CD4-positive, alpha-beta T cell (primary cell): ENCODE measurements at regions not wholly inside any gene's neighbourhood (a gene's known extent, or its start where the extent isn't known, plus 50 kb on each side); places are given as distances from the start of the nearest gene placed in this dataset.

Experiments used
- ATAC-seq: fragments of 200-7000 bp; cut with Tn5 transposase; one replicate; pipeline ENCODE4 v1.10.0; 2022; ENCODE audit warnings: mild to moderate bottlenecking; ENCODE audit not compliant: poor library complexity
- CTCF ChIA-PET: fragments of 350-600 bp; sonication (Branson Sonifier 250); formaldehyde crosslinking; loops from one replicate; lab custom pipeline; 2021; ENCODE audit warnings: antibody characterized with exemption, inconsistent platforms; lab: Charles Lee
- POLR2A ChIA-PET: fragments of 350-600 bp; sonication (Branson Sonifier 250); formaldehyde crosslinking; loops from one replicate; lab custom pipeline; 2021; ENCODE audit warnings: antibody characterized with exemption, inconsistent platforms; lab: Charles Lee
- DNase-seq, 14 experiments: peaks; one replicate each; pipeline ENCODE4 v3.0.0-alpha.2; 2013 to 2020; ENCODE audit warnings: mixed read lengths in 2 of 14
- H3K27ac ChIP-seq, 2 donors: one replicate each; pipeline versions ENCODE4 v1.5.1 to v1.7.0; 2013; ENCODE audit warnings: low read length in 2 of 2, low read depth in 1 of 2, mild to moderate bottlenecking in 1 of 2
- H3K27me3 ChIP-seq, 2 experiments: 1 replicate in 1 of 2; 2 replicates in 1 of 2; pipeline versions ENCODE4 v1.6.1 to v1.7.0; 2013; ENCODE audit warnings: low read length in 2 of 2, control low read depth in 1 of 2, mild to moderate bottlenecking in 1 of 2, moderate library complexity in 1 of 2; ENCODE audit not compliant: insufficient read depth in 2 of 2, control insufficient read depth in 1 of 2
- H3K36me3 ChIP-seq: one replicate; pipeline ENCODE4 v1.6.1; 2013; ENCODE audit warnings: low read length, control low read depth; ENCODE audit not compliant: insufficient read depth
- H3K4me1 ChIP-seq: one replicate; pipeline ENCODE4 v1.6.1; 2013; ENCODE audit warnings: low read length, control low read depth; ENCODE audit not compliant: insufficient read depth
- H3K4me3 ChIP-seq: one replicate; pipeline ENCODE4 v1.5.1; 2013; ENCODE audit warnings: mild to moderate bottlenecking, low read length, moderate library complexity
- H3K9me3 ChIP-seq, 2 experiments: 1 replicate in 1 of 2; 2 replicates in 1 of 2; pipeline versions ENCODE4 v1.6.1 to v1.7.0; 2013; ENCODE audit warnings: low read length in 2 of 2, mild to moderate bottlenecking in 2 of 2, control low read depth in 1 of 2, moderate library complexity in 1 of 2; ENCODE audit not compliant: control insufficient read depth in 1 of 2, insufficient read depth in 1 of 2
- H3K27ac Mint-ChIP-seq: one replicate; pipeline ENCODE4 v1.8.0; 2020; ENCODE audit warnings: mixed read lengths
- H3K27me3 Mint-ChIP-seq: one replicate; pipeline ENCODE4 v1.8.0; 2021; ENCODE audit warnings: mixed read lengths
- H3K36me3 Mint-ChIP-seq: one replicate; pipeline ENCODE4 v1.8.0; 2021; ENCODE audit warnings: low read depth, mixed read lengths
- H3K4me1 Mint-ChIP-seq: one replicate; pipeline ENCODE4 v1.8.0; 2021; ENCODE audit warnings: low read depth, mixed read lengths
- H3K4me3 Mint-ChIP-seq: one replicate; pipeline ENCODE4 v1.8.0; 2020; ENCODE audit warnings: mild to moderate bottlenecking, mixed read lengths
- H3K9me3 Mint-ChIP-seq: one replicate; pipeline ENCODE4 v1.8.0; 2020; ENCODE audit warnings: mixed read lengths
- CTCF ChIP-seq: fragments of 200-600 bp; IDR thresholded peaks from one replicate; pipeline ENCODE4 v1.8.0; 2022; ENCODE audit warnings: antibody characterized with exemption, mild to moderate bottlenecking
- intact Hi-C, 2 experiments: fragments of 100-400 bp; cut with DNase I in 1 of 2; cut with micrococcal nuclease in 1 of 2; formaldehyde crosslinking; loops; one replicate each; pipeline versions ENCODE4 v1.15.1 to v1.9.0; 2023 to 2025; cut with DNase I, micrococcal nuclease

- no peaks in the 10 kb centered on the region for H3K9me3 Mint-ChIP-seq
- no peak for DNase-seq
- no peak overlapping the region for H3K4me3 ChIP-seq
- no peaks in the 10 kb centered on the region for H3K4me1 ChIP-seq
- intact Hi-C loops, result no loop called here
- H3K4me3 Mint-ChIP-seq, result no peak overlapping the region
- ATAC-seq, result no peak
- no peak for TF ChIP-seq CTCF
- no peaks in the 10 kb centered on the region for H3K36me3 ChIP-seq
- ChIA-PET CTCF (no interaction called here), POLR2A (no interaction called here)
- no peak overlapping the region for H3K27ac ChIP-seq
- H3K27ac Mint-ChIP-seq, result no peak overlapping the region
- peaks cover 4% of the 10 kb centered on the region for H3K27me3 Mint-ChIP-seq
- H3K36me3 Mint-ChIP-seq, result no peaks in the 10 kb centered on the region
- no peaks in the 10 kb centered on the region for H3K27me3 ChIP-seq
- no peaks in the 10 kb centered on the region for H3K4me1 Mint-ChIP-seq
- no peaks in the 10 kb centered on the region for H3K9me3 ChIP-seq
Observed at GRCh38 chr16:9599415-9600120, 508.1 kb downstream of the HAPSTR1 start.

- Mint-ChIP-seq H3K4me1 (no peaks in the 10 kb centered on the region), H3K4me3 (no peak overlapping the region), H3K9me3 (no peaks in the 10 kb centered on the region), H3K27me3 (no peaks in the 10 kb centered on the region), H3K27ac (no peak overlapping the region), H3K36me3 (no peaks in the 10 kb centered on the region)
- TF ChIP-seq CTCF, result no peak
- ChIA-PET CTCF (no interaction called here), POLR2A (no interaction called here)
- H3K4me1 ChIP-seq, result no peaks in the 10 kb centered on the region
- no peak for DNase-seq
- no peak overlapping the region for H3K27ac ChIP-seq
- H3K9me3 ChIP-seq, result peaks cover 0 to 5% of the 10 kb centered on the region in 2 experiments
- no peaks in the 10 kb centered on the region for H3K27me3 ChIP-seq
- intact Hi-C loops, result no loop called here
- no peak for ATAC-seq
- no peaks in the 10 kb centered on the region for H3K36me3 ChIP-seq
- H3K4me3 ChIP-seq, result no peak overlapping the region
Observed at GRCh38 chr16:9602189-9602588, 510.7 kb downstream of the HAPSTR1 start.

- TF ChIP-seq CTCF, result no peak
- no peaks in the 10 kb centered on the region for H3K27me3 Mint-ChIP-seq
- no peaks in the 10 kb centered on the region for H3K9me3 Mint-ChIP-seq
- ChIA-PET CTCF (no interaction called here), POLR2A (no interaction called here)
- Histone ChIP-seq H3K4me1 (no peaks in the 10 kb centered on the region), H3K4me3 (no peak overlapping the region), H3K9me3 (peaks cover 0 to 5% of the 10 kb centered on the region in 2 experiments), H3K27ac (no peak overlapping the region), H3K27me3 (no peaks in the 10 kb centered on the region), H3K36me3 (no peaks in the 10 kb centered on the region)
- ATAC-seq (no peak), DNase-seq (no peak)
- intact Hi-C loops, result no loop called here
- no peaks in the 10 kb centered on the region for H3K4me1 Mint-ChIP-seq
- H3K4me3 Mint-ChIP-seq, result no peak overlapping the region
- H3K36me3 Mint-ChIP-seq, result no peaks in the 10 kb centered on the region
- H3K27ac Mint-ChIP-seq, result no peak overlapping the region
Observed at GRCh38 chr16:9603316-9603715, 511.9 kb downstream of the HAPSTR1 start.
